Neural cell (in vitro differentiated cells): ENCODE measurements at regions not wholly inside any gene's neighbourhood (a gene's known extent, or its start where the extent isn't known, plus 50 kb on each side); places are given as distances from the start of the nearest gene placed in this dataset.

Experiments
- EZH2 ChIP-seq: fragments of 200-600, 300-800 bp; shearing (Covaris generic), sonication (generic); IDR thresholded peaks from 2 replicates; pipeline ENCODE4 v1.6.1; 2014; ENCODE audit warnings: antibody characterized with exemption, low read length, borderline replicate concordance, mild to moderate bottlenecking; ENCODE audit not compliant: insufficient read depth, poor library complexity, severe bottlenecking
- TF ChIP-seq, protein P1 (sequence below): fragments of 450-650 bp; IDR thresholded peaks from 2 replicates; pipeline ENCODE4 v1.5.1; 2014; ENCODE audit warnings: antibody characterized with exemption, mild to moderate bottlenecking, moderate library complexity; ENCODE audit not compliant: poor library complexity, severe bottlenecking

- TF ChIP-seq, protein P1, sequence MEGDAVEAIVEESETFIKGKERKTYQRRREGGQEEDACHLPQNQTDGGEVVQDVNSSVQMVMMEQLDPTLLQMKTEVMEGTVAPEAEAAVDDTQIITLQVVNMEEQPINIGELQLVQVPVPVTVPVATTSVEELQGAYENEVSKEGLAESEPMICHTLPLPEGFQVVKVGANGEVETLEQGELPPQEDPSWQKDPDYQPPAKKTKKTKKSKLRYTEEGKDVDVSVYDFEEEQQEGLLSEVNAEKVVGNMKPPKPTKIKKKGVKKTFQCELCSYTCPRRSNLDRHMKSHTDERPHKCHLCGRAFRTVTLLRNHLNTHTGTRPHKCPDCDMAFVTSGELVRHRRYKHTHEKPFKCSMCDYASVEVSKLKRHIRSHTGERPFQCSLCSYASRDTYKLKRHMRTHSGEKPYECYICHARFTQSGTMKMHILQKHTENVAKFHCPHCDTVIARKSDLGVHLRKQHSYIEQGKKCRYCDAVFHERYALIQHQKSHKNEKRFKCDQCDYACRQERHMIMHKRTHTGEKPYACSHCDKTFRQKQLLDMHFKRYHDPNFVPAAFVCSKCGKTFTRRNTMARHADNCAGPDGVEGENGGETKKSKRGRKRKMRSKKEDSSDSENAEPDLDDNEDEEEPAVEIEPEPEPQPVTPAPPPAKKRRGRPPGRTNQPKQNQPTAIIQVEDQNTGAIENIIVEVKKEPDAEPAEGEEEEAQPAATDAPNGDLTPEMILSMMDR, result no peak
- no peak for TF ChIP-seq EZH2
Measured at GRCh38 chr13:85286081-85286480, 513.1 kb downstream of the SLITRK6 start.
